Prostate gland (tissue), 2 donors: ENCODE measurements at regions not wholly inside any gene's neighbourhood (a gene's known extent, or its start where the extent isn't known, plus 50 kb on each side); places are given as distances from the start of the nearest gene placed in this dataset.
A peak's percentile ranks its signal among the peaks of the same experiment; 100 is the strongest.

Experiments
- DNase-seq: peaks from one replicate; pipeline ENCODE4 v3.0.0-alpha.2; 2019; ENCODE audit warnings: low spot score
- H3K27ac ChIP-seq, 2 donors: fragments of 200-600 bp; sonication (generic); 2 replicates each; pipeline ENCODE4 v1.5.1; 2017 to 2019
- H3K27me3 ChIP-seq: fragments of 200-600 bp; sonication (generic); replicated peaks from 2 replicates; pipeline ENCODE4 v1.5.1; 2019; ENCODE audit not compliant: insufficient read depth
- H3K36me3 ChIP-seq, 2 donors: fragments of 200-600 bp; sonication (generic); 1 replicate in 1 of 2; 2 replicates in 1 of 2; pipeline versions ENCODE4 v1.5.1 to v1.8.1; 2017 to 2019
- H3K4me1 ChIP-seq: fragments of 200-600 bp; sonication (generic); replicated peaks from 2 replicates; pipeline ENCODE4 v1.5.1; 2019
- H3K4me3 ChIP-seq, 2 donors: fragments of 200-600 bp; sonication (generic); 2 replicates each; pipeline ENCODE4 v1.5.1; 2017 to 2019
- H3K9me3 ChIP-seq: fragments of 200-600 bp; sonication (generic); 2 replicates; pipeline ENCODE4 v1.5.1; 2017
- POLR2A ChIP-seq: fragments of 450-650 bp; IDR thresholded peaks from one replicate; pipeline ENCODE4 v1.6.1; 2016; ENCODE audit warnings: antibody characterized with exemption, mild to moderate bottlenecking
- POLR2AphosphoS5 ChIP-seq: sonication (generic); formaldehyde crosslinking; IDR thresholded peaks from one replicate; pipeline ENCODE4 v1.6.1; 2017; ENCODE audit warnings: antibody characterized with exemption
- WGBS: methylation state at CpG from one replicate; pipeline ENCODE4 v1.1.5; 2018; 5-methylcytosine and 5-hydroxymethylcytosine counted together
- intact Hi-C: fragments of 100-400 bp; cut with DNase I; formaldehyde crosslinking; loops from one replicate; pipeline ENCODE4 v1.14.2; 2022
- TF ChIP-seq, protein P1 (sequence below), 4 experiments: fragments of 200-600 bp in 2 of 4; fragments of 450-650 bp in 2 of 4; sonication (generic) in 2 of 4; IDR thresholded peaks; 1 replicate in 3 of 4; 2 replicates in 1 of 4; pipeline ENCODE4 v1.5.1; 2016 to 2019; ENCODE audit warnings: antibody characterized with exemption in 4 of 4, mild to moderate bottlenecking in 2 of 4, moderate library complexity in 2 of 4

DNA sequence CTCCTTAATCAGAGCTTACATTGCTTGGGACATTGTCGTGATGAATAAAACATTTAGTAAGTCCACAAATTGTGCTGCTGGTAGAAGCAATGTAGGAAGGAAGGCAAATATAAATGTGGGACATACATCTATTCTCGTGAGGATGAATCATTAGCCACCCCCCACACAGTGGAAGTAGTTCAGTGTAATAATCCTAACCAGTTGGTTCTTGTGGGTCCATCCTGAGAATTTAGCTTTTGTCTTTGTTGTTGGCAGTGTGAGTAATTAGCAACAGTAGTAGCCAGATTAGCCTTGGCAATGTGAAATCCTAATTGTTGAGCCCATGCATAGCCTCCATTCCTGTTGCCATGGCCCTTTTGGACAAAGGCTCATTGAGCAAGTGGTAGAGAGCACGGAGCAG lies 532.1 kb downstream of the FBXO15 start:
- H3K4me3 ChIP-seq: no peak overlapping the region
- intact Hi-C loops: no loop called here
- DNase-seq: no peak
- TF ChIP-seq, protein P1, sequence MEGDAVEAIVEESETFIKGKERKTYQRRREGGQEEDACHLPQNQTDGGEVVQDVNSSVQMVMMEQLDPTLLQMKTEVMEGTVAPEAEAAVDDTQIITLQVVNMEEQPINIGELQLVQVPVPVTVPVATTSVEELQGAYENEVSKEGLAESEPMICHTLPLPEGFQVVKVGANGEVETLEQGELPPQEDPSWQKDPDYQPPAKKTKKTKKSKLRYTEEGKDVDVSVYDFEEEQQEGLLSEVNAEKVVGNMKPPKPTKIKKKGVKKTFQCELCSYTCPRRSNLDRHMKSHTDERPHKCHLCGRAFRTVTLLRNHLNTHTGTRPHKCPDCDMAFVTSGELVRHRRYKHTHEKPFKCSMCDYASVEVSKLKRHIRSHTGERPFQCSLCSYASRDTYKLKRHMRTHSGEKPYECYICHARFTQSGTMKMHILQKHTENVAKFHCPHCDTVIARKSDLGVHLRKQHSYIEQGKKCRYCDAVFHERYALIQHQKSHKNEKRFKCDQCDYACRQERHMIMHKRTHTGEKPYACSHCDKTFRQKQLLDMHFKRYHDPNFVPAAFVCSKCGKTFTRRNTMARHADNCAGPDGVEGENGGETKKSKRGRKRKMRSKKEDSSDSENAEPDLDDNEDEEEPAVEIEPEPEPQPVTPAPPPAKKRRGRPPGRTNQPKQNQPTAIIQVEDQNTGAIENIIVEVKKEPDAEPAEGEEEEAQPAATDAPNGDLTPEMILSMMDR (IDR thresholded peaks at IDR 0.05): no peak
- no peak for TF ChIP-seq POLR2A
- no peak for TF ChIP-seq POLR2AphosphoS5
- no peaks in the 10 kb centered on the region for H3K9me3 ChIP-seq
- no peaks in the 10 kb centered on the region for H3K27me3 ChIP-seq
- no peaks in the 10 kb centered on the region for H3K4me1 ChIP-seq
- H3K27ac ChIP-seq: no peak overlapping the region
- 75% methylated on average over 3 of the region's 3 CpGs for WGBS
- H3K36me3 ChIP-seq: no peaks in the 10 kb centered on the region

DNA sequence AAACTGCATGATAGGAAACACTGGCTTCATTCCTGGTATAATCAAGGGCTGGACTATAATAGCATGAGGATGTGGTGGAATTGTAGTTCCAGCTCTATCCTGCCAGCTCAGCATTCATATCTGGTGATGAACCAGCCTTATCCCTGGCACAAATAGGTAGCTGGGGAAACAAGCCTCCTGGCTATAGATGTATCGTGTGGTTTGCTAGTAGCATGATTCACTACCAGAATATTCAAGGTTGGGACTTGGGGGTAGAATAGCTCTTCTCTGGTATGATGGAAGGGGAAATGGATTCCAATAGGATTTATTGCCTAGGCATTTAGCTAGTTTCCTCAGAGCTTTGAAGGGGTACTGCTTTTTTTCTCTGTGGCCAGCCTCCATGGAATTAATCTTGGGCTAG lies 532.8 kb downstream of the FBXO15 start:
- H3K4me3 ChIP-seq: no peak overlapping the region
- H3K9me3 ChIP-seq: no peaks in the 10 kb centered on the region
- DNase-seq: no peak
- intact Hi-C loops: no loop called here
- H3K36me3 ChIP-seq: no peaks in the 10 kb centered on the region
- 100% methylated on average over 1 of the region's 1 CpG for WGBS
- no peaks in the 10 kb centered on the region for H3K27me3 ChIP-seq
- H3K27ac ChIP-seq: no peak overlapping the region
- no peaks in the 10 kb centered on the region for H3K4me1 ChIP-seq
- no peak for TF ChIP-seq POLR2A
- TF ChIP-seq, protein P1 (IDR thresholded peaks at IDR 0.05): no peak
- no peak for TF ChIP-seq POLR2AphosphoS5

DNA sequence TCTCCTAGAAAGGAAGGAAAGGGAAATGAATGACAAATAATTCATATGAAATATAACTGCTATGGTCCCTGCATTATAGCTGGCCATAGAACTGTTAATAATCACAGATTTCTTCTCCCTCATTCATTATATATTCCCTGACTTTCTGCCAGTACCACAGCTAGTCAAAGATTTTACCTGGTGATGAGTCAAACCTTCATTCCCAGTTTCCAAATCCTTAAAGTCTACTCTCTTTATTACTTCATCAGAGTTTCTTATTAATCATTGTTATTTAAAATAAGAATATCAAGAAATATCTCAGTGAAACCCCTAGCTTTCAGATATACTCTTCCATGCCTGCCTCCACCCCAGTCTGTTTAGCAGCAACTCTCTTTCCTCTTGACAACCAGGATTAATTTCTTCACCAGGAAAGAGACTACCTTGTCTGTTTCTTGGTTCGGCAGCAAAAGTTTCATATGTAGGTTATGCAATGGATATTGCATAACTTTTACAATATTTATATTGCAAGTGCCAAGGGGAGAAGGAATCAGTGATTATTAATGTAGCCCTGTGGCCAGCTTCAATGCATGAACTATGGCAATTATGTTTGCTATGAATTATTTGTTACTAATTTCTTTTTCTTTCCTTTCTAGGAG lies 533.8 kb downstream of the FBXO15 start:
- intact Hi-C loops: no loop called here
- DNase-seq: no peak
- no peak overlapping the region for H3K4me3 ChIP-seq

DNA sequence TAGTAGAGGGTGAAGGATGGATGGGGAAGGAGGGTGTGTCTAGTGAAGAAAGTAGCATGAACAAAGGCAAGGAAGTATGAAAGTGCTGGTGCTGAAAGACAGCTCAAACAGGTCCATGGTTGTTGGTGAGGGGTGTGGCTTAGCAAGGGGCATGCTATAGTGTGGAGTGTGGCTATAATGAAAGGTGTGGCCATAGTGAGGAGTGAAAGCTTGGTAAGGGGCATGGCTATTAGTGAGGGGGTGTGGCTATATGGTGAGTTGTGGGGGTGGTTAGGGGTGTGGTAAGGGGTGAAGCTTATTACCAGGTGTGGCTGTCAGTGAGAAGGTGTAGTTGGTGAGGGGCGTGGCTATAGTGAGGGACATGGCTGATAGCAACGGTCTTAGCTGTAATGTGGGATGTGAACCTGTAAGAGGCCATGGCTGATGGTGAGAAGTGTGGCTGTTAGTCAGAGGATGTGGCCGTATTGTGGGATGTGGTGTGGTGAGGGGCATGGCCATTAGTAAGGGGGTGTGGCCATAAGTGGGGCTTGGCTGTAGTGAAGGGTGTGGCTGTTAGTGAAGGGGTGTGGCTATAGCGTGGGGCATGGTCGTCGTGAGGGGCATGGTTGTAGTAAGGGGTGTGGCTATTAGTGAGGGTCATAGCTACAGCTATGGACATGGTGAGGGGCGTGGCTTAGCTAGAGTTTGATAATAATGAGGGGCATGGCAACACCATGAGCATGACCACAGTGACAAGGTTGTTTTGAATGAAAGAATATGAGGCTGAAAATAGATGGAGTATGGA lies 549.6 kb downstream of the FBXO15 start:
- 85% methylated on average over 7 of the region's 7 CpGs for WGBS
- intact Hi-C loops: no loop called here

More for the DNA sequence above, 533.8 kb downstream of the FBXO15 start:
- H3K4me1 ChIP-seq: no peaks in the 10 kb centered on the region
- H3K36me3 ChIP-seq: no peaks in the 10 kb centered on the region
- 62% methylated on average over 1 of the region's 1 CpG for WGBS
- no peaks in the 10 kb centered on the region for H3K9me3 ChIP-seq
- no peaks in the 10 kb centered on the region for H3K27me3 ChIP-seq
- no peak overlapping the region for H3K27ac ChIP-seq
- TF ChIP-seq POLR2AphosphoS5 (peak; percentile 21), POLR2A (no peak)

DNA sequence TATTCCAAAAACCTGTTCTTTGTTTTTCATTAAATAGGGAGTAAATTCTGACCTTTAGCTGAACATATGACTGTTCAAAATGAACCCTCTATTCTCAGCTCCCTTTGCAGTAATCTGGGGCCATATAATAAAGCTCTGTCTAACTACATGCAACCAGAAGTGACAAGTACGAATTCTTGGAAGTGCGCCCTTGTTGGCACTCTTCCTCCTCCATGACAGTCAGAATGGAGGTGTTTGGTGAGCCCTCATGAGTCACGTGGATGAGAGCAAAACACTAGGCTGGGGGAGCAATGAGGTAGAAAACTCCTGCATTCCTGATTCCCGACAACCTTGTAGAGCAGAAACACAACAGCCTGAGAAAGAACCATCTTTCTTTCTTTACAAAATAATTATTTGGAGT lies 552.9 kb downstream of the FBXO15 start:
- H3K9me3 ChIP-seq: no peaks in the 10 kb centered on the region
- TF ChIP-seq POLR2AphosphoS5: no peak
- TF ChIP-seq, protein P1 (IDR thresholded peaks at IDR 0.05): no peak
- TF ChIP-seq POLR2A: no peak
- H3K4me3 ChIP-seq: no peak overlapping the region
- H3K27me3 ChIP-seq: no peaks in the 10 kb centered on the region
- H3K27ac ChIP-seq: no peak overlapping the region
- no peaks in the 10 kb centered on the region for H3K36me3 ChIP-seq
- DNase-seq: no peak
- intact Hi-C loops: no loop called here
- H3K4me1 ChIP-seq: no peaks in the 10 kb centered on the region
- WGBS: 57% methylated on average over 4 of the region's 4 CpGs

More for the DNA sequence above, 549.6 kb downstream of the FBXO15 start:
- H3K27me3 ChIP-seq: no peaks in the 10 kb centered on the region
- TF ChIP-seq, protein P1 (IDR thresholded peaks at IDR 0.05): no peak
- TF ChIP-seq POLR2A (no peak), POLR2AphosphoS5 (no peak)
- H3K27ac ChIP-seq: no peak overlapping the region
- H3K36me3 ChIP-seq: no peaks in the 10 kb centered on the region
- no peak for DNase-seq
- H3K4me1 ChIP-seq: no peaks in the 10 kb centered on the region
- H3K4me3 ChIP-seq: no peak overlapping the region
- H3K9me3 ChIP-seq: no peaks in the 10 kb centered on the region
